GM12891 (cell line): ENCODE measurements at regions not wholly inside any gene's neighbourhood (a gene's known extent, or its start where the extent isn't known, plus 50 kb on each side); places are given as distances from the start of the nearest gene placed in this dataset.

ENCODE experiments used
- POLR2A ChIP-seq: IDR thresholded peaks from 2 replicates; pipeline ENCODE4 v1.6.1; 2011; ENCODE audit warnings: low read depth, low read length, control low read depth
- POLR2AphosphoS5 ChIP-seq: IDR thresholded peaks from 2 replicates; pipeline ENCODE4 v1.6.1; 2011; ENCODE audit warnings: low read depth, low read length, control low read depth
- TAF1 ChIP-seq: IDR thresholded peaks from 2 replicates; pipeline ENCODE4 v1.6.1; 2011; ENCODE audit warnings: low read depth, low read length, control low read depth

GRCh38 chr5:171586436-171586835 is 167.0 kb downstream of the FGF18 start:
- TF ChIP-seq POLR2AphosphoS5 (no peak), POLR2A (no peak), TAF1 (no peak)
